ENCODE measurements at regions not wholly inside any gene's neighbourhood (a gene's known extent, or its start where the extent isn't known, plus 50 kb on each side); places are given as distances from the start of the nearest gene placed in this dataset.

DNA sequence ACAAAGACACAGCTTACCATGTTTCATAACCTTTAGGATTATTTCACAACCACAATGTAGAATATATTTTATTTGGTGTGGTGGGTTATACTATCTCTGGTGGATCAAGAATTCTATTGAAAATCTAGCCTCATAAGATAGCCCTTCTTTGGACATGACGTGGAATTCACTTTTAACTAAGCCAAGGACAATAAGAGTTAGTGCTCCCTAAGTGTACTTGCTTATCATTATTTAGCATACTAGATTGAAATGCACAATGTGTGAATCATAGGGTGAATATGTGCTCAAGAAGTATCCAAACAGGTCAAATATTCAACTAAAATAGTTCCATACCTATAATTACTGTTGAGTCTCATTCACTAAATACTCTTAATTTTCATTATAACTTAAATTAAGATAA lies 1179.5 kb upstream of the GOT2 start:
- H3K27ac Mint-ChIP-seq (ENCODE audit: unreplicated experiment) = no peak overlapping the region
- H3K4me3 Mint-ChIP-seq (ENCODE audit: unreplicated experiment) = no peak overlapping the region
- no peaks in the 10 kb centered on the region for H3K9me3 Mint-ChIP-seq (ENCODE audit: unreplicated experiment)
- H3K36me3 Mint-ChIP-seq (ENCODE audit: unreplicated experiment) = no peaks in the 10 kb centered on the region
- DNase-seq (ENCODE audit: extremely low spot score, unreplicated experiment) = no peak
- no peak for TF ChIP-seq CTCF (IDR thresholded peaks at IDR 0.05)
- peaks cover 7% of the 10 kb centered on the region for H3K4me1 Mint-ChIP-seq (ENCODE audit: unreplicated experiment)
- H3K27me3 Mint-ChIP-seq (ENCODE audit: unreplicated experiment) = no peaks in the 10 kb centered on the region

DNA sequence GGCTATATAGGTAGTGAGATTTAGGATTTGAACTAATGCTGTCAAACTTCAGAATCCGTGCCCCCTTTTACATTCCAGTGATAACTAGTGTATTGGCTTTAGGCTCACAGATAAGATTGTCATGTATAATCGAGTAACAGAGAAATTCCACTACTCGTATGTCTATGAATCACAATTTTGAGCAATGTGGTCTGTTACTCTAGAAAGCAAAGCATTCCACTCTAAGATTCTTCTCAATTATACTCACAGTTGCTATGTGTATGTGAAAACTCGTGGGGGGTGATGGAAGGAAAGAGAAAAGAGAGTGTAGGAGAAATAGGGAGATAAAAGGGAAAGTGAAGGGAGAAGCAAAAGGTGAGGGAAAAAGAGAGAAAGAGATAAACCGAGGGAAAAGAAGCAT lies 1175.1 kb upstream of the GOT2 start:
- Mint-ChIP-seq H3K4me3 (ENCODE audit: unreplicated experiment) (no peak overlapping the region), H3K36me3 (ENCODE audit: unreplicated experiment) (no peaks in the 10 kb centered on the region), H3K9me3 (ENCODE audit: unreplicated experiment) (no peaks in the 10 kb centered on the region), H3K4me1 (ENCODE audit: unreplicated experiment) (peaks cover 32% of the 10 kb centered on the region), H3K27ac (ENCODE audit: unreplicated experiment) (no peak overlapping the region), H3K27me3 (ENCODE audit: unreplicated experiment) (no peaks in the 10 kb centered on the region)
- TF ChIP-seq CTCF (IDR thresholded peaks at IDR 0.05) = no peak
- DNase-seq (ENCODE audit: extremely low spot score, unreplicated experiment) = no peak

DNA sequence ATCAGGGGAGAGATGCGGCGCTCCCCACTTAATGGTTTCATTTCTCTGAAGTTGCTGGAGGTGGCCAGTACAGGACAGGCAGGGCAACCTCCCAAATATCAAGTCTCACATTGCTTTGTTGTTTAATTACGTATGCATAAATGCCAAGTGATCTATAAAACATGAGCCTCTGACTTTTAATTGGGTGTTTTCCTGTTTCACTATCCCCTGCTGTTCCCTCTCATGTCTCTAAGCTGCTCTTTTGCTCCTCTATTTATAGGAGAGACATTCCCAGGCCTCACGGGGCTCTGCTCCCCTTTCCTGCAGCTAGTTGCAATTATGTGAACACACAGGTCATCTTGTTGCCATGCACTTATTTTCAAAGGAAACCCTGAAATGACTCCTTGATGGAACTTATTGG lies 1173.5 kb upstream of the GOT2 start:
- peaks cover 32% of the 10 kb centered on the region for H3K4me1 Mint-ChIP-seq (ENCODE audit: unreplicated experiment)

GRCh38 chr16:59905606-59906005 lies 1171.5 kb upstream of the GOT2 start:
- DNase-seq (ENCODE audit: extremely low spot score, unreplicated experiment) = no peak
- TF ChIP-seq CTCF (IDR thresholded peaks at IDR 0.05) = no peak
- peak overlapping the region; percentile 54 for H3K27ac Mint-ChIP-seq (ENCODE audit: unreplicated experiment)

More for the DNA sequence above, 1173.5 kb upstream of the GOT2 start:
- no peak for TF ChIP-seq CTCF (IDR thresholded peaks at IDR 0.05)
- H3K36me3 Mint-ChIP-seq (ENCODE audit: unreplicated experiment) = no peaks in the 10 kb centered on the region
- no peak for DNase-seq (ENCODE audit: extremely low spot score, unreplicated experiment)
- H3K9me3 Mint-ChIP-seq (ENCODE audit: unreplicated experiment) = no peaks in the 10 kb centered on the region
- H3K27me3 Mint-ChIP-seq (ENCODE audit: unreplicated experiment) = no peaks in the 10 kb centered on the region
- H3K4me3 Mint-ChIP-seq (ENCODE audit: unreplicated experiment) = no peak overlapping the region
- H3K27ac Mint-ChIP-seq (ENCODE audit: unreplicated experiment) = no peak overlapping the region

GRCh38 chr16:59905131-59905530 lies 1171.0 kb upstream of the GOT2 start:
- no peaks in the 10 kb centered on the region for H3K9me3 Mint-ChIP-seq (ENCODE audit: unreplicated experiment)
- H3K4me1 Mint-ChIP-seq (ENCODE audit: unreplicated experiment) = peaks cover 35% of the 10 kb centered on the region
- H3K27me3 Mint-ChIP-seq (ENCODE audit: unreplicated experiment) = no peaks in the 10 kb centered on the region

More at GRCh38 chr16:59905606-59906005, 1171.5 kb upstream of the GOT2 start:
- Mint-ChIP-seq H3K27me3 (ENCODE audit: unreplicated experiment) (no peaks in the 10 kb centered on the region), H3K4me3 (ENCODE audit: unreplicated experiment) (peak overlapping the region; percentile 49), H3K36me3 (ENCODE audit: unreplicated experiment) (no peaks in the 10 kb centered on the region), H3K9me3 (ENCODE audit: unreplicated experiment) (no peaks in the 10 kb centered on the region), H3K4me1 (ENCODE audit: unreplicated experiment) (peaks cover 35% of the 10 kb centered on the region)

More at GRCh38 chr16:59905131-59905530, 1171.0 kb upstream of the GOT2 start:
- DNase-seq (ENCODE audit: extremely low spot score, unreplicated experiment) = no peak
- TF ChIP-seq CTCF (IDR thresholded peaks at IDR 0.05) = no peak
- Mint-ChIP-seq H3K36me3 (ENCODE audit: unreplicated experiment) (no peaks in the 10 kb centered on the region), H3K4me3 (ENCODE audit: unreplicated experiment) (peak overlapping the region; percentile 49), H3K27ac (ENCODE audit: unreplicated experiment) (peak overlapping the region; percentile 54)
